ENCODE measurements at regions not wholly inside any gene's neighbourhood (a gene's known extent, or its start where the extent isn't known, plus 50 kb on each side); places are given as distances from the start of the nearest gene placed in this dataset.
"Not testable (repeated sequence)": the region's sequence is repeated elsewhere in the genome, so short reads cannot be mapped to it uniquely, and the experiment has no call there.

DNA sequence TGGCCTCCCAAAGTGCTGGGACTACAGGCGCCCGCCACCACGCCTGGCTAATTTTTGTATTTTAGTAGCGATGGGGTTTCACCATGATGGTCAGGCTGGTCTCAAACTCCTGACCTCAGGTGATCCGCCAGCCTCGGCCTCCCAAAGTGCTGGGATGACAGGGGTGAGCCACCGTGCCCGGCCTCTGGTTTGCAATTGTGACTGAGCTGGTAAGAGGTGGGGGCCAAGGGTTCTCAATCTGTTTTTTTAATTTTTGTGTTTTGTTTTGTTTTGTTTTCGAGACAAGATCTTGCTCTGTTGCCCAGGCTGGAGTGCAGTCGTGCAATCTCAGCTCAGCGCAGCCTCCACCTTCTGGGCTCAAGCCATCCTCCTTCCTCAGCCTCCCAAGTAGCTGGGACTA, 196.2 kb downstream of the CRLF2 start:
- TF ChIP-seq, protein P1, sequence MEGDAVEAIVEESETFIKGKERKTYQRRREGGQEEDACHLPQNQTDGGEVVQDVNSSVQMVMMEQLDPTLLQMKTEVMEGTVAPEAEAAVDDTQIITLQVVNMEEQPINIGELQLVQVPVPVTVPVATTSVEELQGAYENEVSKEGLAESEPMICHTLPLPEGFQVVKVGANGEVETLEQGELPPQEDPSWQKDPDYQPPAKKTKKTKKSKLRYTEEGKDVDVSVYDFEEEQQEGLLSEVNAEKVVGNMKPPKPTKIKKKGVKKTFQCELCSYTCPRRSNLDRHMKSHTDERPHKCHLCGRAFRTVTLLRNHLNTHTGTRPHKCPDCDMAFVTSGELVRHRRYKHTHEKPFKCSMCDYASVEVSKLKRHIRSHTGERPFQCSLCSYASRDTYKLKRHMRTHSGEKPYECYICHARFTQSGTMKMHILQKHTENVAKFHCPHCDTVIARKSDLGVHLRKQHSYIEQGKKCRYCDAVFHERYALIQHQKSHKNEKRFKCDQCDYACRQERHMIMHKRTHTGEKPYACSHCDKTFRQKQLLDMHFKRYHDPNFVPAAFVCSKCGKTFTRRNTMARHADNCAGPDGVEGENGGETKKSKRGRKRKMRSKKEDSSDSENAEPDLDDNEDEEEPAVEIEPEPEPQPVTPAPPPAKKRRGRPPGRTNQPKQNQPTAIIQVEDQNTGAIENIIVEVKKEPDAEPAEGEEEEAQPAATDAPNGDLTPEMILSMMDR (IDR thresholded peaks at IDR 0.05), result not testable (repeated sequence)
- TF ChIP-seq POLR2A (IDR thresholded peaks at IDR 0.05), result not testable (repeated sequence)
